H1 (cell line): ENCODE measurements at regions not wholly inside any gene's neighbourhood (a gene's known extent, or its start where the extent isn't known, plus 50 kb on each side); places are given as distances from the start of the nearest gene placed in this dataset.
"Not testable (repeated sequence)": the region's sequence is repeated elsewhere in the genome, so short reads cannot be mapped to it uniquely, and the experiment has no call there.

ENCODE experiments used
- CTCF ChIA-PET: fragments of 300-600 bp; sonication (Branson Sonifier 250); formaldehyde crosslinking; loops from one replicate; lab custom pipeline; 2021; ENCODE audit not compliant: partially characterized antibody; lab: Charles Lee
- POLR2A ChIA-PET: fragments of 300-600 bp; sonication (Branson Sonifier 250); formaldehyde crosslinking; loops from one replicate; lab custom pipeline; 2021; ENCODE audit warnings: inconsistent platforms; ENCODE audit not compliant: partially characterized antibody; lab: Charles Lee
- DNase-seq, 2 experiments: peaks; one replicate each; pipeline versions ENCODE4 v3.0.0 to v3.0.0-alpha.2; 2010 to 2022; ENCODE audit warnings: low spot score in 2 of 2, low read depth in 1 of 2, mixed read lengths in 1 of 2
- FAIRE-seq: peaks from 2 replicates; lab custom pipeline; 2011; peaks lifted over from hg19 to GRCh38; lab: Jason Lieb, UNC
- H2AFZ ChIP-seq: 2 replicates; pipeline ENCODE4 v1.8.1; 2012; ENCODE audit warnings: low read length, inconsistent platforms
- H2AK5ac ChIP-seq: 2 replicates; pipeline ENCODE4 v1.6.1; 2013; ENCODE audit warnings: low read depth, low read length
- H2BK120ac ChIP-seq: replicated peaks from 2 replicates; pipeline ENCODE3; 2013; ENCODE audit warnings: low read depth, low read length, inconsistent platforms
- H2BK12ac ChIP-seq: 2 replicates; pipeline ENCODE4 v1.6.1; 2013; ENCODE audit warnings: low read depth, low read length
- H2BK15ac ChIP-seq: 2 replicates; pipeline ENCODE4 v1.6.1; 2013; ENCODE audit warnings: low read length
- H2BK20ac ChIP-seq: 2 replicates; pipeline ENCODE4 v1.6.1; 2013; ENCODE audit warnings: low read length
- H2BK5ac ChIP-seq: 2 replicates; pipeline ENCODE4 v1.6.1; 2013; ENCODE audit warnings: low read depth, low read length
- H3K14ac ChIP-seq: 2 replicates; pipeline ENCODE4 v1.6.1; 2013; ENCODE audit warnings: inconsistent platforms; ENCODE audit not compliant: insufficient read length
- H3K18ac ChIP-seq: 2 replicates; pipeline ENCODE4 v1.6.1; 2013; ENCODE audit warnings: low read length; ENCODE audit errors: extremely low read depth
- H3K23ac ChIP-seq: 2 replicates; pipeline ENCODE4 v1.6.1; 2013; ENCODE audit warnings: inconsistent platforms; ENCODE audit not compliant: insufficient read length
- H3K23me2 ChIP-seq: 2 replicates; pipeline ENCODE4 v1.6.1; 2013; ENCODE audit warnings: low read depth, low read length
- H3K27ac ChIP-seq: 2 replicates; pipeline ENCODE4 v1.6.1; 2011; ENCODE audit warnings: low read depth, low read length, inconsistent platforms
- H3K27me3 ChIP-seq, 4 experiments: replicated peaks in 1 of 4; 1 replicate in 1 of 4; 2 replicates in 3 of 4; pipeline versions ENCODE4 v1.6.1 to v1.8.1; 2011 to 2013; ENCODE audit warnings: low read length in 3 of 4, mild to moderate bottlenecking in 3 of 4, inconsistent platforms in 2 of 4, mixed read lengths in 2 of 4, moderate library complexity in 1 of 4; ENCODE audit not compliant: control insufficient read depth in 3 of 4, insufficient read depth in 3 of 4; ENCODE audit errors: extremely low read depth in 1 of 4
- H3K36me3 ChIP-seq, 4 experiments: 2 replicates each; pipeline versions ENCODE4 v1.6.1 to v1.8.1; 2011 to 2013; ENCODE audit warnings: mild to moderate bottlenecking in 4 of 4, low read length in 3 of 4, moderate library complexity in 2 of 4, control low read depth in 1 of 4, inconsistent platforms in 1 of 4; ENCODE audit not compliant: insufficient read depth in 4 of 4, control insufficient read depth in 2 of 4
- H3K4ac ChIP-seq: replicated peaks from 2 replicates; pipeline ENCODE3; 2013; ENCODE audit warnings: low read length, low read depth, mixed read lengths, inconsistent platforms; ENCODE audit not compliant: insufficient read length
- H3K4me1 ChIP-seq, 4 experiments: replicated peaks in 1 of 4; 1 replicate in 1 of 4; 2 replicates in 3 of 4; pipeline versions ENCODE4 v1.6.1 to v1.8.1; 2011 to 2013; ENCODE audit warnings: low read length in 3 of 4, inconsistent platforms in 2 of 4, mixed read lengths in 1 of 4; ENCODE audit not compliant: insufficient read depth in 4 of 4, control insufficient read depth in 3 of 4
- H3K4me2 ChIP-seq, 2 experiments: 2 replicates each; pipeline versions ENCODE4 v1.6.1 to v1.8.1; 2011 to 2013; ENCODE audit warnings: low read depth in 2 of 2, low read length in 2 of 2, control low read depth in 1 of 2, inconsistent platforms in 1 of 2, mild to moderate bottlenecking in 1 of 2; ENCODE audit not compliant: insufficient read depth in 1 of 2
- H3K4me3 ChIP-seq, 4 experiments: fragments of 200-600, 300-600 bp in 1 of 4; sonication (generic), shearing (Covaris generic), sonication (Bioruptor Twin) in 1 of 4; 2 replicates each; pipeline versions ENCODE4 v1.5.1 to v1.8.1; 2011 to 2016; ENCODE audit warnings: low read length in 4 of 4, low read depth in 3 of 4, control low read depth in 2 of 4, inconsistent platforms in 2 of 4, mild to moderate bottlenecking in 2 of 4, mixed read lengths in 1 of 4, moderate library complexity in 1 of 4; ENCODE audit not compliant: insufficient read depth in 2 of 4; ENCODE audit errors: extremely low read depth in 1 of 4
- H3K56ac ChIP-seq: replicated peaks from 2 replicates; pipeline ENCODE3; 2013; ENCODE audit warnings: low read depth, mild to moderate bottlenecking, mixed read lengths, low read length, inconsistent platforms; ENCODE audit not compliant: insufficient read length
- H3K79me1 ChIP-seq: 2 replicates; pipeline ENCODE4 v1.6.1; 2013; ENCODE audit warnings: low read depth, low read length, control low read depth
- H3K79me2 ChIP-seq, 2 experiments: 2 replicates each; pipeline versions ENCODE4 v1.6.1 to v1.8.1; 2012 to 2013; ENCODE audit warnings: low read length in 2 of 2, mild to moderate bottlenecking in 2 of 2, inconsistent platforms in 1 of 2; ENCODE audit not compliant: insufficient read depth in 2 of 2, control insufficient read depth in 1 of 2
- H3K9ac ChIP-seq, 4 experiments: replicated peaks in 1 of 4; 1 replicate in 1 of 4; 2 replicates in 3 of 4; pipeline versions ENCODE4 v1.6.1 to v1.8.1; 2011 to 2013; ENCODE audit warnings: low read depth in 3 of 4, low read length in 3 of 4, control low read depth in 2 of 4, mild to moderate bottlenecking in 2 of 4, moderate library complexity in 2 of 4, inconsistent platforms in 1 of 4; ENCODE audit errors: extremely low read depth in 1 of 4
- H3K9me3 ChIP-seq, 2 experiments: 2 replicates each; pipeline versions ENCODE4 v1.6.1 to v1.8.1; 2012 to 2013; ENCODE audit warnings: mild to moderate bottlenecking in 2 of 2, moderate library complexity in 2 of 2, control low read depth in 1 of 2, inconsistent platforms in 1 of 2, low read depth in 1 of 2, low read length in 1 of 2, mixed read lengths in 1 of 2; ENCODE audit not compliant: insufficient read depth in 2 of 2
- H4K20me1 ChIP-seq, 2 experiments: replicated peaks in 1 of 2; 2 replicates each; pipeline versions ENCODE3 to v1.8.1; 2011 to 2013; ENCODE audit warnings: inconsistent platforms in 2 of 2, low read length in 2 of 2, mild to moderate bottlenecking in 1 of 2; ENCODE audit not compliant: insufficient read depth in 2 of 2, control insufficient read depth in 1 of 2
- H4K5ac ChIP-seq: 2 replicates; pipeline ENCODE4 v1.6.1; 2013; ENCODE audit warnings: low read length, low read depth, mixed read lengths, inconsistent platforms; ENCODE audit not compliant: insufficient read length
- H4K8ac ChIP-seq: 2 replicates; pipeline ENCODE4 v1.8.0; 2013; ENCODE audit warnings: mild to moderate bottlenecking, moderate library complexity, low read length, inconsistent platforms; ENCODE audit not compliant: insufficient read depth; ENCODE audit errors: extremely low read depth
- H4K91ac ChIP-seq: replicated peaks from 2 replicates; pipeline ENCODE3; 2013; ENCODE audit warnings: low read length, mixed read lengths, inconsistent platforms; ENCODE audit not compliant: insufficient read length

- H4K20me1 ChIP-seq, H3K79me2 ChIP-seq, H3K9me3 ChIP-seq, POLR2A ChIA-PET, H2AFZ ChIP-seq, CTCF ChIA-PET, H3K14ac ChIP-seq, H3K36me3 ChIP-seq, H2BK20ac ChIP-seq, FAIRE-seq, DNase-seq, H3K23me2 ChIP-seq, H4K5ac ChIP-seq, H3K9ac ChIP-seq, H4K91ac ChIP-seq, H3K4ac ChIP-seq, H3K56ac ChIP-seq, H2BK120ac ChIP-seq, H3K27ac ChIP-seq, H3K4me3 ChIP-seq, H3K23ac ChIP-seq, H2BK5ac ChIP-seq, H2BK12ac ChIP-seq, H4K8ac ChIP-seq, H3K27me3 ChIP-seq, H3K79me1 ChIP-seq, H3K4me1 ChIP-seq, H2BK15ac ChIP-seq, H3K4me2 ChIP-seq, H3K18ac ChIP-seq, H2AK5ac ChIP-seq: not testable (repeated sequence)
These were observed 317.6 kb downstream of the PRELID2 start for GRCh38 chr5:145517588-145517987.
